T-helper 2 cell treated with Interferon-gamma antibody and Interleukin-4, amounts not matched to agents 5 μg/mL and 100 μg/mL, for 36 hours (primary cell): ENCODE measurements at regions not wholly inside any gene's neighbourhood (a gene's known extent, or its start where the extent isn't known, plus 50 kb on each side); places are given as distances from the start of the nearest gene placed in this dataset.

ENCODE experiments used
- DNase-seq: peaks from one replicate; pipeline ENCODE4 v3.0.0; 2021; ENCODE audit warnings: low spot score
- H3K27ac Mint-ChIP-seq: one replicate; pipeline ENCODE4 v1.8.0; 2021; ENCODE audit warnings: mild to moderate bottlenecking, mixed read lengths
- H3K27me3 Mint-ChIP-seq: one replicate; pipeline ENCODE4 v1.8.0; 2021; ENCODE audit warnings: low read depth, mixed read lengths
- H3K36me3 Mint-ChIP-seq: one replicate; pipeline ENCODE4 v1.8.0; 2021; ENCODE audit warnings: low read depth, mixed read lengths
- H3K4me1 Mint-ChIP-seq: one replicate; pipeline ENCODE4 v1.8.0; 2021; ENCODE audit warnings: low read depth, mixed read lengths
- H3K4me3 Mint-ChIP-seq: one replicate; pipeline ENCODE4 v1.8.0; 2022; ENCODE audit warnings: mild to moderate bottlenecking, moderate library complexity, mixed read lengths
- H3K9me3 Mint-ChIP-seq: one replicate; pipeline ENCODE4 v1.8.0; 2021; ENCODE audit warnings: mixed read lengths

- no peak for DNase-seq
- Mint-ChIP-seq H3K36me3 (no peaks in the 10 kb centered on the region), H3K4me3 (no peak overlapping the region), H3K9me3 (peaks cover 26% of the 10 kb centered on the region), H3K27me3 (no peaks in the 10 kb centered on the region), H3K4me1 (no peaks in the 10 kb centered on the region), H3K27ac (no peak overlapping the region)
Measured at GRCh38 chr3:76024640-76025039, 239.3 kb upstream of the ZNF717 start.

- H3K27me3 Mint-ChIP-seq, result no peaks in the 10 kb centered on the region
- H3K36me3 Mint-ChIP-seq, result no peaks in the 10 kb centered on the region
- DNase-seq, result no peak
- peaks cover 22% of the 10 kb centered on the region for H3K9me3 Mint-ChIP-seq
- H3K4me3 Mint-ChIP-seq, result no peak overlapping the region
- no peaks in the 10 kb centered on the region for H3K4me1 Mint-ChIP-seq
- no peak overlapping the region for H3K27ac Mint-ChIP-seq
Measured at GRCh38 chr3:76025561-76025960, 240.2 kb upstream of the ZNF717 start.

GRCh38 chr3:76026379-76026778 is 241.0 kb upstream of the ZNF717 start:
- H3K9me3 Mint-ChIP-seq, result peaks cover 19% of the 10 kb centered on the region
- H3K27me3 Mint-ChIP-seq, result no peaks in the 10 kb centered on the region
- H3K4me1 Mint-ChIP-seq, result no peaks in the 10 kb centered on the region
- H3K27ac Mint-ChIP-seq, result no peak overlapping the region
- no peak overlapping the region for H3K4me3 Mint-ChIP-seq
- no peaks in the 10 kb centered on the region for H3K36me3 Mint-ChIP-seq
- DNase-seq, result no peak

- H3K4me3 Mint-ChIP-seq, result no peak overlapping the region
- H3K36me3 Mint-ChIP-seq, result no peaks in the 10 kb centered on the region
- H3K27me3 Mint-ChIP-seq, result no peaks in the 10 kb centered on the region
- H3K9me3 Mint-ChIP-seq, result peaks cover 21% of the 10 kb centered on the region
- no peak for DNase-seq
- no peaks in the 10 kb centered on the region for H3K4me1 Mint-ChIP-seq
- H3K27ac Mint-ChIP-seq, result no peak overlapping the region
Measured at GRCh38 chr3:76028774-76029173, 243.4 kb upstream of the ZNF717 start.

- H3K9me3 Mint-ChIP-seq, result peaks cover 33% of the 10 kb centered on the region
- no peak for DNase-seq
- no peak overlapping the region for H3K4me3 Mint-ChIP-seq
- H3K27me3 Mint-ChIP-seq, result no peaks in the 10 kb centered on the region
- H3K27ac Mint-ChIP-seq, result no peak overlapping the region
- no peaks in the 10 kb centered on the region for H3K4me1 Mint-ChIP-seq
- no peaks in the 10 kb centered on the region for H3K36me3 Mint-ChIP-seq
Measured at GRCh38 chr3:76034649-76035048, 249.3 kb upstream of the ZNF717 start.

- no peaks in the 10 kb centered on the region for H3K27me3 Mint-ChIP-seq
- H3K36me3 Mint-ChIP-seq, result no peaks in the 10 kb centered on the region
- no peaks in the 10 kb centered on the region for H3K4me1 Mint-ChIP-seq
- no peak overlapping the region for H3K27ac Mint-ChIP-seq
- peaks cover 33% of the 10 kb centered on the region for H3K9me3 Mint-ChIP-seq
- H3K4me3 Mint-ChIP-seq, result no peak overlapping the region
- DNase-seq, result no peak
Measured at GRCh38 chr3:76035117-76035516, 249.8 kb upstream of the ZNF717 start.

GRCh38 chr3:76038949-76039348 is 253.6 kb upstream of the ZNF717 start:
- Mint-ChIP-seq H3K4me3 (no peak overlapping the region), H3K9me3 (peaks cover 21% of the 10 kb centered on the region), H3K4me1 (no peaks in the 10 kb centered on the region), H3K36me3 (no peaks in the 10 kb centered on the region), H3K27me3 (no peaks in the 10 kb centered on the region), H3K27ac (no peak overlapping the region)
- no peak for DNase-seq

- no peaks in the 10 kb centered on the region for H3K36me3 Mint-ChIP-seq
- H3K9me3 Mint-ChIP-seq, result peaks cover 18% of the 10 kb centered on the region
- no peak overlapping the region for H3K27ac Mint-ChIP-seq
- H3K4me3 Mint-ChIP-seq, result no peak overlapping the region
- no peaks in the 10 kb centered on the region for H3K4me1 Mint-ChIP-seq
- H3K27me3 Mint-ChIP-seq, result no peaks in the 10 kb centered on the region
- DNase-seq, result no peak
Measured at GRCh38 chr3:76039431-76039830, 254.1 kb upstream of the ZNF717 start.

GRCh38 chr3:76040946-76041345 is 255.6 kb upstream of the ZNF717 start:
- H3K27me3 Mint-ChIP-seq, result no peaks in the 10 kb centered on the region
- no peak overlapping the region for H3K27ac Mint-ChIP-seq
- no peak for DNase-seq
- peaks cover 4% of the 10 kb centered on the region for H3K9me3 Mint-ChIP-seq
- no peak overlapping the region for H3K4me3 Mint-ChIP-seq
- H3K36me3 Mint-ChIP-seq, result no peaks in the 10 kb centered on the region
- no peaks in the 10 kb centered on the region for H3K4me1 Mint-ChIP-seq

GRCh38 chr3:76043746-76044145 is 258.4 kb upstream of the ZNF717 start:
- no peaks in the 10 kb centered on the region for H3K36me3 Mint-ChIP-seq
- H3K4me1 Mint-ChIP-seq, result no peaks in the 10 kb centered on the region
- no peak for DNase-seq
- no peak overlapping the region for H3K27ac Mint-ChIP-seq
- H3K27me3 Mint-ChIP-seq, result no peaks in the 10 kb centered on the region
- H3K4me3 Mint-ChIP-seq, result no peak overlapping the region
- peaks cover 4% of the 10 kb centered on the region for H3K9me3 Mint-ChIP-seq

- Mint-ChIP-seq H3K27me3 (no peaks in the 10 kb centered on the region), H3K36me3 (no peaks in the 10 kb centered on the region), H3K27ac (no peak overlapping the region), H3K4me1 (no peaks in the 10 kb centered on the region), H3K9me3 (peaks cover 4% of the 10 kb centered on the region), H3K4me3 (no peak overlapping the region)
- DNase-seq, result no peak
Measured at GRCh38 chr3:76044601-76045600, 259.6 kb upstream of the ZNF717 start.

- Mint-ChIP-seq H3K36me3 (no peaks in the 10 kb centered on the region), H3K4me1 (no peaks in the 10 kb centered on the region), H3K27ac (no peak overlapping the region), H3K9me3 (peaks cover 4% of the 10 kb centered on the region), H3K4me3 (no peak overlapping the region), H3K27me3 (no peaks in the 10 kb centered on the region)
- no peak for DNase-seq
Measured at GRCh38 chr3:76047368-76047767, 262.0 kb upstream of the ZNF717 start.

- peaks cover 10% of the 10 kb centered on the region for H3K9me3 Mint-ChIP-seq
- H3K4me1 Mint-ChIP-seq, result no peaks in the 10 kb centered on the region
- no peak overlapping the region for H3K27ac Mint-ChIP-seq
- H3K4me3 Mint-ChIP-seq, result no peak overlapping the region
- H3K36me3 Mint-ChIP-seq, result no peaks in the 10 kb centered on the region
- no peaks in the 10 kb centered on the region for H3K27me3 Mint-ChIP-seq
- DNase-seq, result no peak
Measured at GRCh38 chr3:76049776-76050175, 264.4 kb upstream of the ZNF717 start.

GRCh38 chr3:76051145-76051544 is 265.8 kb upstream of the ZNF717 start:
- no peak for DNase-seq
- H3K27me3 Mint-ChIP-seq, result no peaks in the 10 kb centered on the region
- peaks cover 12% of the 10 kb centered on the region for H3K9me3 Mint-ChIP-seq
- no peaks in the 10 kb centered on the region for H3K4me1 Mint-ChIP-seq
- no peak overlapping the region for H3K4me3 Mint-ChIP-seq
- H3K27ac Mint-ChIP-seq, result no peak overlapping the region
- H3K36me3 Mint-ChIP-seq, result no peaks in the 10 kb centered on the region

GRCh38 chr3:76054404-76054803 is 269.1 kb upstream of the ZNF717 start:
- Mint-ChIP-seq H3K4me3 (no peak overlapping the region), H3K9me3 (peaks cover 16% of the 10 kb centered on the region), H3K36me3 (no peaks in the 10 kb centered on the region), H3K27ac (no peak overlapping the region), H3K4me1 (no peaks in the 10 kb centered on the region), H3K27me3 (no peaks in the 10 kb centered on the region)
- no peak for DNase-seq
